ENCODE measurements at regions not wholly inside any gene's neighbourhood (a gene's known extent, or its start where the extent isn't known, plus 50 kb on each side); places are given as distances from the start of the nearest gene placed in this dataset.

- H3K4me1 ChIP-seq (ENCODE audit: low read depth) = no peaks in the 10 kb centered on the region
- H3K4me3 ChIP-seq = no peak overlapping the region
- DNase-seq (no peak), ATAC-seq (no peak)
- no peak for TF ChIP-seq CTCF (IDR thresholded peaks at IDR 0.05)
- no peaks in the 10 kb centered on the region for H3K9me3 ChIP-seq
- intact Hi-C loops (cut with DNase I, micrococcal nuclease) = no loop called here
- H3K36me3 ChIP-seq (ENCODE audit: low read depth) = no peaks in the 10 kb centered on the region
Observed at GRCh38 chr13:104357672-104358354, 1291.6 kb upstream of the SLC10A2 start.

- no peak for TF ChIP-seq CTCF (IDR thresholded peaks at IDR 0.05)
- H3K36me3 ChIP-seq (ENCODE audit: low read depth) = no peaks in the 10 kb centered on the region
- H3K9me3 ChIP-seq = no peaks in the 10 kb centered on the region
- intact Hi-C loops (cut with DNase I, micrococcal nuclease) = no loop called here
- ATAC-seq (no peak), DNase-seq (no peak)
- no peaks in the 10 kb centered on the region for H3K4me1 ChIP-seq (ENCODE audit: low read depth)
- H3K4me3 ChIP-seq = no peak overlapping the region
Observed at GRCh38 chr13:104357174-104357573, 1291.0 kb upstream of the SLC10A2 start.

GRCh38 chr13:104355041-104355670 is 1288.9 kb upstream of the SLC10A2 start:
- no peaks in the 10 kb centered on the region for H3K9me3 ChIP-seq
- intact Hi-C loops (cut with DNase I, micrococcal nuclease) = no loop called here
- DNase-seq (no peak), ATAC-seq (no peak)
- H3K4me3 ChIP-seq = no peak overlapping the region
- H3K36me3 ChIP-seq (ENCODE audit: low read depth) = no peaks in the 10 kb centered on the region
- TF ChIP-seq CTCF (IDR thresholded peaks at IDR 0.05) = no peak
- no peaks in the 10 kb centered on the region for H3K4me1 ChIP-seq (ENCODE audit: low read depth)

GRCh38 chr13:104327211-104327610 is 1261.0 kb upstream of the SLC10A2 start:
- no peaks in the 10 kb centered on the region for H3K4me1 ChIP-seq (ENCODE audit: low read depth)
- DNase-seq (no peak), ATAC-seq (no peak)
- H3K36me3 ChIP-seq (ENCODE audit: low read depth) = no peaks in the 10 kb centered on the region
- H3K9me3 ChIP-seq = no peaks in the 10 kb centered on the region
- intact Hi-C loops (cut with DNase I, micrococcal nuclease) = no loop called here
- H3K4me3 ChIP-seq = no peak overlapping the region
- no peak for TF ChIP-seq CTCF (IDR thresholded peaks at IDR 0.05)

GRCh38 chr13:104326523-104326922 is 1260.3 kb upstream of the SLC10A2 start:
- Histone ChIP-seq H3K4me1 (ENCODE audit: low read depth) (no peaks in the 10 kb centered on the region), H3K4me3 (no peak overlapping the region), H3K9me3 (no peaks in the 10 kb centered on the region), H3K36me3 (ENCODE audit: low read depth) (no peaks in the 10 kb centered on the region)
- no peak for TF ChIP-seq CTCF (IDR thresholded peaks at IDR 0.05)
- DNase-seq = no peak
- intact Hi-C loops (cut with DNase I, micrococcal nuclease) = no loop called here
- no peak for ATAC-seq
